Keratinocyte (primary cell): ENCODE measurements at regions not wholly inside any gene's neighbourhood (a gene's known extent, or its start where the extent isn't known, plus 50 kb on each side); places are given as distances from the start of the nearest gene placed in this dataset.
A peak's percentile ranks its signal among the peaks of the same experiment; 100 is the strongest.
"Not testable (repeated sequence)": the region's sequence is repeated elsewhere in the genome, so short reads cannot be mapped to it uniquely, and the experiment has no call there.

Source experiments
- DNase-seq: peaks from one replicate; pipeline ENCODE4 v3.0.0-alpha.2; 2011; ENCODE audit warnings: low read depth, missing footprints, low spot score
- FAIRE-seq: peaks from 2 replicates; lab custom pipeline; 2011; peaks lifted over from hg19 to GRCh38; lab: Jason Lieb, UNC
- H2AFZ ChIP-seq: 2 replicates; pipeline ENCODE4 v1.6.0; 2012; ENCODE audit warnings: low read length, control low read depth, inconsistent platforms; ENCODE audit not compliant: control insufficient read depth
- H3K27ac ChIP-seq: 2 replicates; pipeline ENCODE4 v1.5.1; 2011; ENCODE audit warnings: low read length; ENCODE audit not compliant: control insufficient read depth, insufficient read depth
- H3K27me3 ChIP-seq: 3 replicates; pipeline ENCODE4 v1.6.0; 2011; ENCODE audit warnings: low read length; ENCODE audit not compliant: control insufficient read depth, insufficient read depth; ENCODE audit errors: extremely low read depth
- H3K36me3 ChIP-seq, 2 experiments: 2 replicates in 1 of 2; 3 replicates in 1 of 2; pipeline ENCODE4 v1.5.1; 2011; ENCODE audit warnings: low read length in 2 of 2, mild to moderate bottlenecking in 1 of 2; ENCODE audit not compliant: control insufficient read depth in 2 of 2, insufficient read depth in 2 of 2; ENCODE audit errors: extremely low read depth in 1 of 2
- H3K4me1 ChIP-seq: 3 replicates; pipeline ENCODE4 v1.5.1; 2011; ENCODE audit warnings: low read length; ENCODE audit not compliant: control insufficient read depth, insufficient read depth; ENCODE audit errors: extremely low read depth
- H3K4me2 ChIP-seq: 3 replicates; pipeline ENCODE4 v1.6.0; 2011; ENCODE audit warnings: low read depth, low read length; ENCODE audit not compliant: control insufficient read depth, insufficient read depth; ENCODE audit errors: extremely low read depth
- H3K4me3 ChIP-seq, 3 experiments: fragments of 200-600 bp in 1 of 3; sonication (generic) in 1 of 3; 2 replicates in 2 of 3; 3 replicates in 1 of 3; pipeline ENCODE4 v1.5.1; 2011 to 2016; ENCODE audit warnings: low read length in 3 of 3, mild to moderate bottlenecking in 3 of 3, control low read depth in 2 of 3, inconsistent platforms in 1 of 3, low read depth in 1 of 3, mixed read lengths in 1 of 3, mixed run types in 1 of 3, moderate library complexity in 1 of 3; ENCODE audit not compliant: control insufficient read depth in 2 of 3, insufficient read depth in 2 of 3; ENCODE audit errors: extremely low read depth in 1 of 3
- H3K79me2 ChIP-seq: 2 replicates; pipeline ENCODE4 v1.6.0; 2012; ENCODE audit warnings: low read length; ENCODE audit not compliant: control insufficient read depth, insufficient read depth
- H3K9ac ChIP-seq: 3 replicates; pipeline ENCODE4 v1.6.0; 2011; ENCODE audit warnings: low read length; ENCODE audit not compliant: control insufficient read depth, insufficient read depth; ENCODE audit errors: extremely low read depth
- H3K9me1 ChIP-seq: 3 replicates; pipeline ENCODE4 v1.6.0; 2011; ENCODE audit warnings: low read length; ENCODE audit not compliant: control insufficient read depth, insufficient read depth; ENCODE audit errors: extremely low read depth
- H3K9me3 ChIP-seq: 2 replicates; pipeline ENCODE4 v1.5.1; 2012; ENCODE audit warnings: low read depth, low read length; ENCODE audit not compliant: control insufficient read depth
- H4K20me1 ChIP-seq: 3 replicates; pipeline ENCODE4 v1.6.0; 2011; ENCODE audit warnings: low read length; ENCODE audit not compliant: control insufficient read depth, insufficient read depth; ENCODE audit errors: extremely low read depth
- CTCF ChIP-seq, 3 experiments: IDR thresholded peaks in 1 of 3; conservative IDR thresholded peaks in 1 of 3; optimal IDR thresholded peaks in 1 of 3; 2 replicates in 2 of 3; 3 replicates in 1 of 3; pipeline versions ENCODE3 to v1.5.1; 2011; ENCODE audit warnings: low read length in 3 of 3, mild to moderate bottlenecking in 3 of 3, moderate library complexity in 2 of 3, control low read depth in 1 of 3, inconsistent platforms in 1 of 3; ENCODE audit not compliant: insufficient read depth in 2 of 3; ENCODE audit errors: extremely low read depth in 1 of 3
- EZH2 ChIP-seq: IDR thresholded peaks from one replicate; pipeline ENCODE4 v1.6.1; 2012; ENCODE audit warnings: inconsistent platforms, mild to moderate bottlenecking, low read length, moderate library complexity
- dilution Hi-C: fragments of 300-500 bp; cut with MboI; formaldehyde crosslinking; loops from one replicate; pipeline ENCODE4 v1.7.0; 2020; ENCODE audit warnings: low sequenced_read_pairs; ENCODE audit not compliant: extremely low pct_ligation_motif_present

DNA sequence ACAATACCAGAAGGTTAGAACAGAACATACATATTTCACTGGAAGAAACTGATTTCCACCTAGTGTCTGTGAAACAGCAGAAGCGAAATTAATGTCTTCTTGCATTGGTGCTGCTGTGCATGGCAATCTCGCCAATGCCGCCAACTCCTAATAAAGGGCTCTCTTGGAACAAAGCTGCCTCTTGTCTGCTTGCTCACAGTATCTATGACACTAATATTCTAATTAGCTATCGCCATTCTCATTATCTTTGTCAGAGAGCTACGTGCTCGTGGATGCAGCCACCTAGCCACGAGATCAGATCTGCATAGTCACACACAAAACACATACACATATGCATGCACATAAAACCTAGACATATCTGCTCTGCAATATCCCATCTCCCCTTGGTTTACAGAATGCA lies 145.9 kb upstream of the OLIG3 start:
- dilution Hi-C loops, result no loop called here
- no peaks in the 10 kb centered on the region for H3K79me2 ChIP-seq
- DNase-seq, result no peak
- no peak overlapping the region for H2AFZ ChIP-seq
- H4K20me1 ChIP-seq, result no peaks in the 10 kb centered on the region
- no peak overlapping the region for H3K9ac ChIP-seq
- peaks cover 9% of the 10 kb centered on the region for H3K4me1 ChIP-seq
- FAIRE-seq, result no peak
- no peaks in the 10 kb centered on the region for H3K9me3 ChIP-seq
- no peaks in the 10 kb centered on the region for H3K9me1 ChIP-seq
- H3K4me3 ChIP-seq, result no peak overlapping the region
- H3K36me3 ChIP-seq, result no peaks in the 10 kb centered on the region
- TF ChIP-seq CTCF (optimal IDR thresholded peaks at IDR 0.05 in 1 of 3, IDR thresholded peaks at IDR 0.05 in 1 of 3, conservative IDR thresholded peaks at IDR 0.05 in 1 of 3; ENCODE audit: extremely low read depth in 1 of 3, insufficient read depth in 2 of 3, low read length in 3 of 3) (no peak), EZH2 (no peak)
- H3K27ac ChIP-seq, result no peak overlapping the region
- no peak overlapping the region for H3K4me2 ChIP-seq
- no peaks in the 10 kb centered on the region for H3K27me3 ChIP-seq

DNA sequence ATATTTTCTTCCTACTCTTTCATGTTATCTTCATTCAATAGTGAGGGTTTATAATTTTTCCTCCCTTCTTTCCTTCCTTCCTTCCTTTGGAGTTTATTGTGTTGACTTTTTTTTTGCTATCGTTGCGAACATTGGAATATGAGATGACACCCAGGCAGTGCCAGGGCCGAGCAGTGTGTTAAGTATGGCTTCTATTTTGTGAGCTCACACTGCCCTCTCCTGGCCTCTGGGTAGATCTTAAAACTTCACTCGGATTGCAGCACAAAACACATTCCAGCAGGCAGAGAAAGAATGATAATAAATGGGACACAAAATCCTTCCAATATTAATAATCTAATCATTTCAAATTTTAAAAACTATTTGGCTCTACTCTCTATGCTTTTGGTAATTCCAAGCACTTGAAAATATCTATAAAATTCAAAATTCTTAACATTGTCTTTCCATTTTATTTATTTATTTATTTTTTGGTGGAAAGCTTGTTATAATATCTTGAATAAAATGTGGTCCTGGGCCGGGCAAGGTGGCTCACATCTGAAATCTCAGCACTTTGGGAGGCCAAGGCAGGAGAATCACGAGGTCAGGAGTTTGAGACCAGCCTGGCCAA lies 147.4 kb upstream of the OLIG3 start:
- no peak for DNase-seq
- Histone ChIP-seq H4K20me1 (no peaks in the 10 kb centered on the region), H3K27me3 (no peaks in the 10 kb centered on the region), H3K4me1 (peaks cover 9% of the 10 kb centered on the region), H3K36me3 (no peaks in the 10 kb centered on the region), H3K9me1 (no peaks in the 10 kb centered on the region), H2AFZ (no peak overlapping the region), H3K9ac (no peak overlapping the region), H3K4me3 (no peak overlapping the region), H3K27ac (no peak overlapping the region), H3K79me2 (no peaks in the 10 kb centered on the region), H3K4me2 (no peak overlapping the region), H3K9me3 (no peaks in the 10 kb centered on the region)
- no peak for TF ChIP-seq EZH2
- peak; percentile 47 to 84 (median 58) for TF ChIP-seq CTCF (optimal IDR thresholded peaks at IDR 0.05 in 1 of 3, IDR thresholded peaks at IDR 0.05 in 1 of 3, conservative IDR thresholded peaks at IDR 0.05 in 1 of 3; ENCODE audit: extremely low read depth in 1 of 3, insufficient read depth in 2 of 3, low read length in 3 of 3)
- peak; percentile 89 for FAIRE-seq
- dilution Hi-C loops, result no loop called here

DNA sequence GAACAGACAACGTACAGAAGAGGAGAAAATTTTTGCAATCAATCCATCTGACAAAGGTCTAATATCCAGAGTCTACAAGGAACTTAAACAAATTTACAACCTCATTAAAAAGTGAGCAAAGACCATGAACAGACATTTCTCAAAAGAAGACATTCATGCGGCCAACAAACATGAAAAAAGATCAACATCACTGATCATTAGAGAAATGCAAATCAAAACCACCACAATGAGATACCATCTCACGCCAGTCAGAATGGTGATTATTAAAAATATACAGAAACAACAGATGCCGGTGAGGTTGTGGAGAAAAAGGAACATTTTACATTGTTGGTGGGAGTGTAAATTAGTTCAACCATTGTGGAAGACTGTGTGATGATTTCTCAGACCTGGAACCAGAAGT lies 149.0 kb upstream of the OLIG3 start:
- H3K9me1 ChIP-seq, H3K4me2 ChIP-seq, H3K36me3 ChIP-seq, H3K27ac ChIP-seq, H3K79me2 ChIP-seq, dilution Hi-C loops, H3K4me3 ChIP-seq, DNase-seq, FAIRE-seq, H3K27me3 ChIP-seq, H3K9ac ChIP-seq, H2AFZ ChIP-seq, H3K9me3 ChIP-seq, H3K4me1 ChIP-seq, H4K20me1 ChIP-seq: not testable (repeated sequence)

DNA sequence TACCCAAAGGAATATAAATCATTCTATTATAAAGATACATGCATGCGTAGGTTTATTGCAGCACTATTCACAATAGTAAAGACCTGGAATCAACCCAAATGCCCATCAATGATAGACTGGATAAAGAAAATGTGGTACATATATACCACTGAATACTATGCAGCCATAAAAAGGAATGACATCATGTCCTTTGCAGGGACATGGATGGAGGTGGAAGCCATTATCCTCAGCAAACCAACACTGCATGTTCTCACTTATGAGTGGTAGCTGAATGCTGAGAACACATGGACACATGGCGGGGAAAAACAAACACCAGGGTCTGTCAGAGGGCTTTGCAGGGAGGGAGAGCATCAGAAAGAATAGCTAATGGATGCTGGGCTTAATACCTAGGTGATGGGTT lies 149.4 kb upstream of the OLIG3 start:
- H3K27ac ChIP-seq, H3K9me3 ChIP-seq, H3K27me3 ChIP-seq, H3K4me3 ChIP-seq, H3K4me1 ChIP-seq, H2AFZ ChIP-seq, H3K9ac ChIP-seq, FAIRE-seq, H3K9me1 ChIP-seq, dilution Hi-C loops, H4K20me1 ChIP-seq, H3K4me2 ChIP-seq, H3K79me2 ChIP-seq, H3K36me3 ChIP-seq, DNase-seq: not testable (repeated sequence)
